SK-N-SH treated with all-trans-retinoic acid at 6 μM for 48 hours (cell line): ENCODE measurements at regions not wholly inside any gene's neighbourhood (a gene's known extent, or its start where the extent isn't known, plus 50 kb on each side); places are given as distances from the start of the nearest gene placed in this dataset.

Experiments
- ATAC-seq: fragments of 200-7000 bp; cut with Tn5 transposase; 3 replicates; pipeline ENCODE4 v1.9.1; 2020; ENCODE audit warnings: mild to moderate bottlenecking, moderate library complexity
- ARNTL ChIP-seq: fragments of 450-650 bp; formaldehyde crosslinking; IDR thresholded peaks from 2 replicates; pipeline ENCODE4 v1.5.0; 2020; ENCODE audit warnings: low read depth, mild to moderate bottlenecking, moderate library complexity, borderline replicate concordance
- CREB5 ChIP-seq: fragments of 250-450 bp; sonication (Bioruptor Pico); IDR thresholded peaks from 2 replicates; pipeline ENCODE4 v1.5.1; 2020; ENCODE audit warnings: low read depth, mild to moderate bottlenecking, moderate library complexity
- CSDC2 ChIP-seq: fragments of 250-450 bp; sonication (Bioruptor Pico); IDR thresholded peaks from 2 replicates; pipeline ENCODE4 v1.5.0; 2020; ENCODE audit warnings: mild to moderate bottlenecking, moderate library complexity
- CSRNP3 ChIP-seq: fragments of 250-450 bp; sonication (Bioruptor Pico); IDR thresholded peaks from 2 replicates; pipeline ENCODE4 v1.5.1; 2021; ENCODE audit warnings: mild to moderate bottlenecking, moderate library complexity
- ESRRG ChIP-seq: fragments of 250-450 bp; sonication (Bioruptor Pico); IDR thresholded peaks from 2 replicates; pipeline ENCODE4 v1.6.1; 2021; ENCODE audit warnings: mild to moderate bottlenecking
- GLIS3 ChIP-seq: fragments of 250-450 bp; sonication (Bioruptor Pico); IDR thresholded peaks from 2 replicates; pipeline ENCODE4 v1.5.0; 2020; ENCODE audit warnings: mild to moderate bottlenecking, moderate library complexity
- ISL1 ChIP-seq: fragments of 250-450 bp; sonication (Bioruptor Pico); IDR thresholded peaks from 2 replicates; pipeline ENCODE4 v2.1.2; 2022; ENCODE audit warnings: mild to moderate bottlenecking, moderate library complexity
- OSR1 ChIP-seq: fragments of 250-450 bp; sonication (Bioruptor Pico); IDR thresholded peaks from 2 replicates; pipeline ENCODE4 v1.8.0; 2022; ENCODE audit warnings: moderate library complexity, mild to moderate bottlenecking, inconsistent platforms
- PATZ1 ChIP-seq: fragments of 250-450 bp; sonication (Bioruptor Pico); IDR thresholded peaks from 2 replicates; pipeline ENCODE4 v1.8.0; 2020; ENCODE audit warnings: mild to moderate bottlenecking, moderate library complexity, borderline replicate concordance
- POU6F1 ChIP-seq: fragments of 250-450 bp; sonication (Bioruptor Pico); IDR thresholded peaks from 2 replicates; pipeline ENCODE4 v1.8.0; 2021; ENCODE audit warnings: low read depth, mild to moderate bottlenecking, moderate library complexity, borderline replicate concordance
- PPARA ChIP-seq: fragments of 250-450 bp; sonication (Bioruptor Pico); IDR thresholded peaks from 2 replicates; pipeline ENCODE4 v1.5.0; 2020; ENCODE audit warnings: mild to moderate bottlenecking, borderline replicate concordance
- RARB ChIP-seq: fragments of 250-450 bp; sonication (Bioruptor Pico); IDR thresholded peaks from 2 replicates; pipeline ENCODE4 v1.8.0; 2021; ENCODE audit warnings: mild to moderate bottlenecking, moderate library complexity
- SNAI2 ChIP-seq: fragments of 250-450 bp; sonication (Bioruptor Pico); IDR thresholded peaks from 2 replicates; pipeline ENCODE4 v1.5.0; 2020; ENCODE audit warnings: mild to moderate bottlenecking, moderate library complexity
- TCF4 ChIP-seq: fragments of 250-450 bp; sonication (Bioruptor Pico); IDR thresholded peaks from 2 replicates; pipeline ENCODE4 v1.8.0; 2021; ENCODE audit warnings: mild to moderate bottlenecking, moderate library complexity, borderline replicate concordance
- TOX ChIP-seq: fragments of 250-450 bp; sonication (Bioruptor Pico); IDR thresholded peaks from 2 replicates; pipeline ENCODE4 v1.8.0; 2021; ENCODE audit warnings: mild to moderate bottlenecking, moderate library complexity, borderline replicate concordance
- TSHZ2 ChIP-seq: fragments of 250-450 bp; sonication (Bioruptor Pico); IDR thresholded peaks from 2 replicates; pipeline ENCODE4 v1.5.0; 2020; ENCODE audit warnings: mild to moderate bottlenecking, moderate library complexity
- ZC3H10 ChIP-seq: fragments of 250-450 bp; sonication (Bioruptor Pico); IDR thresholded peaks from 2 replicates; pipeline ENCODE4 v1.5.1; 2021; ENCODE audit warnings: mild to moderate bottlenecking, moderate library complexity
- ZFP3 ChIP-seq: fragments of 250-450 bp; sonication (Bioruptor Pico); IDR thresholded peaks from 2 replicates; pipeline ENCODE4 v1.5.0; 2020; ENCODE audit warnings: mild to moderate bottlenecking, moderate library complexity
- ZFP30 ChIP-seq: fragments of 450-650 bp; formaldehyde crosslinking; IDR thresholded peaks from 2 replicates; pipeline ENCODE4 v1.5.0; 2022; ENCODE audit warnings: mild to moderate bottlenecking, moderate library complexity
- ZNF70 ChIP-seq: fragments of 450-650 bp; formaldehyde crosslinking; IDR thresholded peaks from 2 replicates; pipeline ENCODE4 v1.5.0; 2020; ENCODE audit warnings: mild to moderate bottlenecking, moderate library complexity
- ZNF8 ChIP-seq: fragments of 450-650 bp; formaldehyde crosslinking; IDR thresholded peaks from 2 replicates; pipeline ENCODE4 v1.5.0; 2020; ENCODE audit warnings: mild to moderate bottlenecking, moderate library complexity

GRCh38 chr12:100069795-100070194 lies 72.9 kb downstream of the BLTP3B start:
- ATAC-seq = no peak
- TF ChIP-seq ZNF8 (CRISPR knock-in tag) (no peak), CREB5 (CRISPR knock-in tag) (no peak), TCF4 (CRISPR knock-in tag) (no peak), ZFP3 (no peak), ZFP30 (CRISPR knock-in tag) (no peak), POU6F1 (no peak), RARB (CRISPR knock-in tag) (no peak), ISL1 (no peak)

- ATAC-seq = no peak
- no peak for TF ChIP-seq ZFP30 (CRISPR knock-in tag)
- no peak for TF ChIP-seq CSRNP3
- TF ChIP-seq PPARA = no peak
- no peak for TF ChIP-seq GLIS3 (CRISPR knock-in tag)
- no peak for TF ChIP-seq ISL1
- no peak for TF ChIP-seq TCF4 (CRISPR knock-in tag)
- TF ChIP-seq ZFP3 = no peak
- TF ChIP-seq ESRRG = no peak
- no peak for TF ChIP-seq ZC3H10 (CRISPR knock-in tag)
- no peak for TF ChIP-seq TSHZ2 (CRISPR knock-in tag)
- no peak for TF ChIP-seq ARNTL (CRISPR knock-in tag)
- no peak for TF ChIP-seq PATZ1 (CRISPR knock-in tag)
- TF ChIP-seq ZNF8 (CRISPR knock-in tag) = no peak
- no peak for TF ChIP-seq CSDC2 (CRISPR knock-in tag)
- no peak for TF ChIP-seq SNAI2 (CRISPR knock-in tag)
- TF ChIP-seq OSR1 = no peak
- no peak for TF ChIP-seq CREB5 (CRISPR knock-in tag)
- TF ChIP-seq ZNF70 = no peak
- no peak for TF ChIP-seq POU6F1
- TF ChIP-seq TOX (CRISPR knock-in tag) = no peak
These were observed 74.4 kb downstream of the BLTP3B start for GRCh38 chr12:100068305-100068704.
